OCI-M1 (cell line): ENCODE measurements at regions not wholly inside any gene's neighbourhood (a gene's known extent, or its start where the extent isn't known, plus 50 kb on each side); places are given as distances from the start of the nearest gene placed in this dataset.

Experiments
- DNase-seq: peaks from one replicate; lab custom pipeline; 2025; lab: John Stamatoyannopoulos, UW

- no peak for DNase-seq
These were observed 373.9 kb downstream of the ALG10 start for GRCh38 chr12:34396006-34396860.

- DNase-seq, result no peak
These were observed 374.7 kb downstream of the ALG10 start for GRCh38 chr12:34396861-34397590.

GRCh38 chr12:34397591-34398365 lies 375.5 kb downstream of the ALG10 start:
- DNase-seq, result no peak

- DNase-seq, result no peak
These were observed 376.0 kb downstream of the ALG10 start for GRCh38 chr12:34398366-34398705.

GRCh38 chr12:34398706-34399630 lies 376.7 kb downstream of the ALG10 start:
- DNase-seq, result no peak

- no peak for DNase-seq
These were observed 377.5 kb downstream of the ALG10 start for GRCh38 chr12:34399631-34400410.

- no peak for DNase-seq
These were observed 378.1 kb downstream of the ALG10 start for GRCh38 chr12:34400411-34400881.

GRCh38 chr12:34400986-34401658 lies 378.8 kb downstream of the ALG10 start:
- no peak for DNase-seq

GRCh38 chr12:34401659-34402227 lies 379.4 kb downstream of the ALG10 start:
- no peak for DNase-seq

- no peak for DNase-seq
These were observed 380.1 kb downstream of the ALG10 start for GRCh38 chr12:34402228-34402898.

- DNase-seq, result no peak
These were observed 380.8 kb downstream of the ALG10 start for GRCh38 chr12:34402899-34403705.

GRCh38 chr12:34403706-34404376 lies 381.5 kb downstream of the ALG10 start:
- no peak for DNase-seq

- no peak for DNase-seq
These were observed 382.3 kb downstream of the ALG10 start for GRCh38 chr12:34404377-34405285.

GRCh38 chr12:34405286-34406227 lies 383.3 kb downstream of the ALG10 start:
- no peak for DNase-seq

- no peak for DNase-seq
These were observed 384.1 kb downstream of the ALG10 start for GRCh38 chr12:34406228-34406995.
